ENCODE measurements at regions not wholly inside any gene's neighbourhood (a gene's known extent, or its start where the extent isn't known, plus 50 kb on each side); places are given as distances from the start of the nearest gene placed in this dataset.

GRCh38 chr18:57991552-57991951 lies 52.5 kb upstream of the NEDD4L start:
- no peaks in the 10 kb centered on the region for H3K27me3 ChIP-seq (ENCODE audit: control insufficient read depth, insufficient read depth, low read length)
- H3K9me3 ChIP-seq (ENCODE audit: control insufficient read depth, low read length): no peaks in the 10 kb centered on the region
- H3K36me3 ChIP-seq (ENCODE audit: control insufficient read depth, insufficient read depth, low read length): no peaks in the 10 kb centered on the region
- no peak overlapping the region for H3K9ac ChIP-seq (ENCODE audit: low read length)
- H3K4me1 ChIP-seq (ENCODE audit: control insufficient read depth, insufficient read depth, low read length): no peaks in the 10 kb centered on the region
- no peak overlapping the region for H3K4me3 ChIP-seq (ENCODE audit: low read length)

DNA sequence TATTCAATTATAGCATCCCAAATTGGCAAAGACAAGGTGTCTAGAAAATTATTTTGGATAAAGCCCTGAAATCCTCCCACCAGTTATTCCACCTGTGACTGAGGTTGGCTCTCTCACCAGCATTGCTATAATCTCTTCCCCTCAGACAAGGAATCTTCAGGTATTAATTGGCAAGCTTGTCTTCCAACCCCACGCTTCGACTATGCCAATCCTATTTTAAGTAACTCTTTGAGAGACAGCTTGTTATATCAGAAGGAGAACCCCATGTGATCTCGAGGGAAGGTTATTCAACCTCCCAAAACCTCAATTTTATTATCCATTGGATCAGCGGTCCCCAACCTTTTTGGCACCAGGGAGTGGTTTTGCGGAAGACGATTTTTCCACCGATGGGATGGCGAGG lies 54.5 kb upstream of the NEDD4L start:
- H3K9me3 ChIP-seq (ENCODE audit: control insufficient read depth, low read length): no peaks in the 10 kb centered on the region
- no peak overlapping the region for H3K9ac ChIP-seq (ENCODE audit: low read length)
- H3K4me3 ChIP-seq (ENCODE audit: low read length): no peak overlapping the region
- no peaks in the 10 kb centered on the region for H3K4me1 ChIP-seq (ENCODE audit: control insufficient read depth, insufficient read depth, low read length)
- no peaks in the 10 kb centered on the region for H3K27me3 ChIP-seq (ENCODE audit: control insufficient read depth, insufficient read depth, low read length)
- H3K36me3 ChIP-seq (ENCODE audit: control insufficient read depth, insufficient read depth, low read length): no peaks in the 10 kb centered on the region

GRCh38 chr18:57984490-57985115 lies 59.4 kb upstream of the NEDD4L start:
- peaks cover 12% of the 10 kb centered on the region for H3K4me1 ChIP-seq (ENCODE audit: control insufficient read depth, insufficient read depth, low read length)
- H3K27me3 ChIP-seq (ENCODE audit: control insufficient read depth, insufficient read depth, low read length): no peaks in the 10 kb centered on the region
- no peaks in the 10 kb centered on the region for H3K9me3 ChIP-seq (ENCODE audit: control insufficient read depth, low read length)
- no peak overlapping the region for H3K9ac ChIP-seq (ENCODE audit: low read length)
- H3K4me3 ChIP-seq (ENCODE audit: low read length): no peak overlapping the region
- no peaks in the 10 kb centered on the region for H3K36me3 ChIP-seq (ENCODE audit: control insufficient read depth, insufficient read depth, low read length)

DNA sequence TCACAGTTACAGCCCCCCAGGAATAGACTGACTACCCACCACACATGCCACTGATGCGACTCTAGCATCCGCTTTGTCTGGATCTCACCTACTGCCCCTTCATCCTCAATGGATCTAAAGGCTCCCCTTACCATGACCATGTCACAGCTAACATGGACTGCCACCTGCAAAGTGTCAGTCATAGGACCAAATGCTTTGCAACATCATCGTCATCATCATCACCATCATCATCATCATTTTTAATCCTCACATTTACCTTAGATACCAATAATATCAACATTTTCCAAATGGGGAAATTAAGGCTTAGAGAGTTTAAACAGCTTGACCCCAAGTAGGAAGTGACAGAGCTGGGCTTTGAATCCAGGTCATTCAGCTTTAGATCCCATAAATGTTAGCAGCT lies 60.1 kb upstream of the NEDD4L start:
- H3K9me3 ChIP-seq (ENCODE audit: control insufficient read depth, low read length): no peaks in the 10 kb centered on the region
- H3K4me1 ChIP-seq (ENCODE audit: control insufficient read depth, insufficient read depth, low read length): peaks cover 12% of the 10 kb centered on the region
- no peaks in the 10 kb centered on the region for H3K36me3 ChIP-seq (ENCODE audit: control insufficient read depth, insufficient read depth, low read length)
- no peaks in the 10 kb centered on the region for H3K27me3 ChIP-seq (ENCODE audit: control insufficient read depth, insufficient read depth, low read length)
- no peak overlapping the region for H3K4me3 ChIP-seq (ENCODE audit: low read length)
- no peak overlapping the region for H3K9ac ChIP-seq (ENCODE audit: low read length)

GRCh38 chr18:57983472-57983871 lies 60.6 kb upstream of the NEDD4L start:
- H3K9ac ChIP-seq (ENCODE audit: low read length): no peak overlapping the region
- no peaks in the 10 kb centered on the region for H3K36me3 ChIP-seq (ENCODE audit: control insufficient read depth, insufficient read depth, low read length)
- H3K27me3 ChIP-seq (ENCODE audit: control insufficient read depth, insufficient read depth, low read length): no peaks in the 10 kb centered on the region
- peaks cover 13% of the 10 kb centered on the region for H3K4me1 ChIP-seq (ENCODE audit: control insufficient read depth, insufficient read depth, low read length)
- H3K4me3 ChIP-seq (ENCODE audit: low read length): no peak overlapping the region
- no peaks in the 10 kb centered on the region for H3K9me3 ChIP-seq (ENCODE audit: control insufficient read depth, low read length)

- H3K4me3 ChIP-seq (ENCODE audit: low read length): no peak overlapping the region
- H3K4me1 ChIP-seq (ENCODE audit: control insufficient read depth, insufficient read depth, low read length): peaks cover 18% of the 10 kb centered on the region
- no peaks in the 10 kb centered on the region for H3K36me3 ChIP-seq (ENCODE audit: control insufficient read depth, insufficient read depth, low read length)
- no peaks in the 10 kb centered on the region for H3K27me3 ChIP-seq (ENCODE audit: control insufficient read depth, insufficient read depth, low read length)
- H3K9me3 ChIP-seq (ENCODE audit: control insufficient read depth, low read length): no peaks in the 10 kb centered on the region
- H3K9ac ChIP-seq (ENCODE audit: low read length): no peak overlapping the region
These were observed 61.5 kb upstream of the NEDD4L start for GRCh38 chr18:57982372-57983021.

GRCh38 chr18:57981308-57982028 lies 62.6 kb upstream of the NEDD4L start:
- no peak overlapping the region for H3K4me3 ChIP-seq (ENCODE audit: low read length)
- H3K36me3 ChIP-seq (ENCODE audit: control insufficient read depth, insufficient read depth, low read length): no peaks in the 10 kb centered on the region
- no peak overlapping the region for H3K9ac ChIP-seq (ENCODE audit: low read length)
- no peaks in the 10 kb centered on the region for H3K27me3 ChIP-seq (ENCODE audit: control insufficient read depth, insufficient read depth, low read length)
- no peaks in the 10 kb centered on the region for H3K9me3 ChIP-seq (ENCODE audit: control insufficient read depth, low read length)
- peaks cover 18% of the 10 kb centered on the region for H3K4me1 ChIP-seq (ENCODE audit: control insufficient read depth, insufficient read depth, low read length)

DNA sequence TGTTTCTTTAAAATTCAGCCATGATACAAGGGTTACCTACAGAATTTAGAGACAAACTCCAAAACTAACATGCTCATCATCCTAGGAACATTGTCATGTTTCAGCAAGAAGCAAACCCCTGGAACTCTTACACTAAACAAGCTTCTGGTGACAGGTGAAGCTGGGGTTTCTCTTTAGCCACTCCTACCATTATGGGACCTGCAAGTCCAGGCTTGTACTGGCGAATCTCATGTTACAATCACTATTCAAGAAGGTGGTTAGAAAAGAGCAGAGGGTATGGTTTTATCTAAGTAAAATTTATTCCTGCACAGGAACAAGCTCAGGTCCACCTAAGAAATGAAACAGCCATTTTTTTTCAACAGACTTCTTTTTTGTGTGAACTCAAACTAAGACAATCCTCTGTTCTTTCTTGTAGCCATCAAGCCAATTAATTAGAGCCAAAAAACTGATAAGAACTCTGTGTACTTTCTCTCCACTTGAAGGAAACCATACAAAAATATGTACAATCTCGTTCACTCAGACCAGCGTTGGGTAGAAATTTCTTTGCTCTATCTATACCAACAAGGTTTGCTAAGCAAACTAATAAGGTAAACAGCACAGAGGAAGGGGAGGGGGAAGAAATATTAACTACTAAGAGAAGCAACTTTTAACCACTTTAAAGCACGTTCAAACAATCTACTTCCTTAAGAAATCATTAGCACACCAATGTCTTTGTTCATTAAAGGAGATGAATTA lies 63.3 kb upstream of the NEDD4L start:
- H3K9me3 ChIP-seq (ENCODE audit: control insufficient read depth, low read length): no peaks in the 10 kb centered on the region
- no peak overlapping the region for H3K4me3 ChIP-seq (ENCODE audit: low read length)
- H3K36me3 ChIP-seq (ENCODE audit: control insufficient read depth, insufficient read depth, low read length): no peaks in the 10 kb centered on the region
- no peaks in the 10 kb centered on the region for H3K27me3 ChIP-seq (ENCODE audit: control insufficient read depth, insufficient read depth, low read length)
- peaks cover 26% of the 10 kb centered on the region for H3K4me1 ChIP-seq (ENCODE audit: control insufficient read depth, insufficient read depth, low read length)
- no peak overlapping the region for H3K9ac ChIP-seq (ENCODE audit: low read length)

DNA sequence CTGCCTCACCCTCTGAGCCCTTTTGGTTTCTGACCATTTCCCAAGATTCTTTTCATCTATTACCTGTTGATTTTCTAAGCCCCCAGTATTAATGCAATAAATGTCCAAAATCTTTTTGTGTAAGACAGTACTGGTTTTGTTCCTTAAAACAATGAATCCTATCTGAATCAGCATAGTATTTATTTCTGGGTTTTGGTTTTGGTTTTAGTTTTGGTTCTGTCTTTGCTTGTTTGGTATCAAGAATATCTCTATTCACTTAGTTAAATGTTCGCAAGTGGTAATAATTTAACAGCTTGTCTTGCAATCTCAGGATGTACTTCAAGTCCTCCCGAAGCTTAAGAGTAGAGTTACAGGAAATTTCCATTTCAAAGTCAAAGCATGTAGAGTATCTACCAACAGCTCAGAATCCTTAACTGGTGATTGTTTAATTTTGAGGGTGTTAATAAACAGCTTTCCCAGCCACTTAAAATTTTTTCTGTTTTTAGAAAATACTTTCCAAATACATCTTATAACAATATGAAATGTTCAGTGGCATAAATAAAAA lies 67.7 kb upstream of the NEDD4L start:
- Histone ChIP-seq H3K4me3 (ENCODE audit: low read length) (no peak overlapping the region), H3K9me3 (ENCODE audit: control insufficient read depth, low read length) (no peaks in the 10 kb centered on the region), H3K9ac (ENCODE audit: low read length) (no peak overlapping the region), H3K27me3 (ENCODE audit: control insufficient read depth, insufficient read depth, low read length) (no peaks in the 10 kb centered on the region), H3K4me1 (ENCODE audit: control insufficient read depth, insufficient read depth, low read length) (peaks cover 27% of the 10 kb centered on the region), H3K36me3 (ENCODE audit: control insufficient read depth, insufficient read depth, low read length) (no peaks in the 10 kb centered on the region)

GRCh38 chr18:57975805-57976204 lies 68.2 kb upstream of the NEDD4L start:
- Histone ChIP-seq H3K27me3 (ENCODE audit: control insufficient read depth, insufficient read depth, low read length) (no peaks in the 10 kb centered on the region), H3K36me3 (ENCODE audit: control insufficient read depth, insufficient read depth, low read length) (no peaks in the 10 kb centered on the region), H3K4me1 (ENCODE audit: control insufficient read depth, insufficient read depth, low read length) (peaks cover 27% of the 10 kb centered on the region), H3K4me3 (ENCODE audit: low read length) (no peak overlapping the region), H3K9me3 (ENCODE audit: control insufficient read depth, low read length) (no peaks in the 10 kb centered on the region), H3K9ac (ENCODE audit: low read length) (no peak overlapping the region)

- H3K36me3 ChIP-seq (ENCODE audit: control insufficient read depth, insufficient read depth, low read length): no peaks in the 10 kb centered on the region
- no peak overlapping the region for H3K4me3 ChIP-seq (ENCODE audit: low read length)
- H3K4me1 ChIP-seq (ENCODE audit: control insufficient read depth, insufficient read depth, low read length): peaks cover 27% of the 10 kb centered on the region
- no peaks in the 10 kb centered on the region for H3K9me3 ChIP-seq (ENCODE audit: control insufficient read depth, low read length)
- no peaks in the 10 kb centered on the region for H3K27me3 ChIP-seq (ENCODE audit: control insufficient read depth, insufficient read depth, low read length)
- H3K9ac ChIP-seq (ENCODE audit: low read length): no peak overlapping the region
These were observed 69.3 kb upstream of the NEDD4L start for GRCh38 chr18:57974585-57975265.

All from mucosa of stomach (tissue), 1 donor.